GM18870 (cell line): ENCODE measurements at regions not wholly inside any gene's neighbourhood (a gene's known extent, or its start where the extent isn't known, plus 50 kb on each side); places are given as distances from the start of the nearest gene placed in this dataset.
"Not testable (repeated sequence)": the region's sequence is repeated elsewhere in the genome, so short reads cannot be mapped to it uniquely, and the experiment has no call there.

Experiments
- ATAC-seq: cut with Tn5 transposase; IDR thresholded peaks from one replicate; pipeline ENCODE4 v1.9.1; 2021; ENCODE audit warnings: moderate library complexity; ENCODE audit not compliant: unreplicated experiment

DNA sequence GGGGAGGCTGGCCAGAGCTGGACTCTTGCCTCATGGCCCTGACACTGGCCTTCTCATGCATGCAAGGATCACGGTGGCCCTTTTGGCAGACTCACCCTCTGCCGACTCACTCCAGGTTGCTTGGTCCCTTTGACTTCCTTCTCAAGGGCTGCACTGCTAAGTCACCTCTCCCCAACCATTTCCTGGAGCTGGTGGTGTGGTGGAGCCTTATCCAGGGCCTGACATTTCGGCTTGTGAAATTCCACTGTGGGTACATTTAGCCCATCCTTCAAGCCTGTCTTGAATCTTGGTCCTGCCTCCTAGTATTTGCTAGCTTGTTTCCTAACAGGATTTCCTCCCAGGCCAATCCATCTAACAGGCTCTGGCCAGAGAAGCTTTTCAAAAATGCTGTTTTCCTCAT lies 52.6 kb upstream of the JUN start:
- ATAC-seq = no peak

DNA sequence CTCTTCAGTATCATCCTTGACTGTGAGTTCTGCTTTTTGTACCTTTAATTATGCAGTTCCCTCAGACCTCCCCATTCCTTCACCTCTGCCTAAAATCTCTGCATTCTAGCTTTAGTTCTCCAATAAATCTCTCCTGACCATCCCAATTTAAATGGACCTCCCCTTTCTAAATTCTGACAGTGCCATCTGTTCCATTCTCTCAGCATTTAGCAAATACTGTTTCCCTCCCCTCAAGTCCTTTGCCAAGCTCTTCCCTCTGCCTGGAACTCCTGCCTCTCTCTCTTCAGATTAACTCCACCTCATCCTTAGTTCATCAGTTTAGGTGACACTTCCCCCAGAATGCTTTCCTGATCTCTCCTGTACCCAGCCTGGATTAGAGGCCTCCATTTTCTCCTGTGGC lies 54.0 kb upstream of the JUN start:
- ATAC-seq = no peak

DNA sequence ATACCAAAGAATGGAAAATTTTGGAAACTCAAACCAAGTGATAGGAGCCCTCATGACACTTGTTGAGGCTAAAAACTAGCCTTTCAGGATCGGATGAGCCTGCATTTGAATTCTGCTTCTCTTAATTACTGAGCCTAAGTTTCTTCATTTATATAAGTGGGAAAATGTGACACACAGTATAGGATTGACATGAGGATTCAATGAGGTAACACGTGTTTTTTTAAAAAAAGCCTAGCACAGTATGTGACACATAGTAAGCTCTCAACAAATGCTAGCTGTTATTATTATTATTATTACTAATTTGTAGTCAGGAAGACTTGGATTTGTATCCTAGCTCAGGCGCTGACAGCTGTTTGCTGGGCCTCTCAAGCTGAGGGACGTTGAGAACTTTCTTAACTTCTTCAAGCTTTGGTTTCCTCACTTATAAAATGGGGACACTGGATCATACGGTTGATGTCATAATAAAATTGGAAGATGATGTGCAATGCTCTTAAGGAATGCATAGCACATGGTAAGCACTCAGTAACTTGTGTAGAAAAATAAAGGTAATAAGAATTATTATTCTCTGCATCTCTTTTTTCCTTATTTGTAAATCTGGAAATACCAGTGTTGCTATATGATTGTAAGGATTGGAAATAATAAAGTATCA lies 55.4 kb upstream of the JUN start:
- ATAC-seq = no peak

DNA sequence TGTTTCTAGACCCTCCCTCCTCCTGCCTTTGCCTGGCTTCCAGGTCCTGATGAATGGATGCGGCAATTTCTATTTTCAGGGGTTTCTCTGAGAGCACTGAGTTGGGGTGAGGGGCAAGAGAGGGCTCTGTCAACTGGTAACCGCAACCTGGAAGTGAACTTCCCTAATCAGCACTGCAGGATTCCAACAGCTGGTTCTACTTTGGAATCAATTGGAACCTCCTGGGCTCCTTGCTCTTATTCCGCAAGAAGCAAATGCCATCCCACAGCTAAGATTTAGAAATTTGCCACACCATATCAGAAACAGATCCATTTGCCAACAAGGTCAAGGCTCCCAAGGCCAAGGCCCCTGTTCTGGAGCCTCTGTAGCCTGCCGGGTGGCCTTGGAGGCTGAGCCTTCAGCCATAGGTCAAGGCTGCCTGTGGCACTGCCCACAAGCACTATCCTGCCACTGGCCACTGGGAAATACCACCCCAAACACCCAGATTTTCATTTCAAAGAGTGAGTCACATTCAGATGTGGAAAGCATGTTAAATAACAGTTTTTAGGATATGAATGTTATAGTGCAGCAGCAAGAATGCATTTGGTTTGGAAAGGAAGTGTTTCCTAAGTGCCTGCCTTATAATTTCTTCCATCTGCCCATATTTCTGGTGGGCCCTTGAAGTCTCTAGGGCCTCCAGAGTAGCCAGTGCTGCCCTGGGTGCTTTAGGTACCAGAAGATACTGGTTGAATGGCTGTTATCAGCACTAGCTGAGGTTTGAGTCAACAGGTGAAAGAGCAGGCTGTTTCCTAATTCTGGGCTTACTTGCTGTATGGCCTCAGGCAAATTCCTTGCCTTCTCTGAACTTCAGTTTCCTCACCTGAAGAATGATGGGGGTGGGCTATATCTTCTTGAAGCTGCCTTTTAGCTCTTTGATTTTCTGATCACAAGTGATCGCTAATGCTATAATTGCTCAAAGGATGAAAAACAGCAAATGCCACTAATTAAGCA lies 56.3 kb upstream of the JUN start:
- ATAC-seq = no peak

DNA sequence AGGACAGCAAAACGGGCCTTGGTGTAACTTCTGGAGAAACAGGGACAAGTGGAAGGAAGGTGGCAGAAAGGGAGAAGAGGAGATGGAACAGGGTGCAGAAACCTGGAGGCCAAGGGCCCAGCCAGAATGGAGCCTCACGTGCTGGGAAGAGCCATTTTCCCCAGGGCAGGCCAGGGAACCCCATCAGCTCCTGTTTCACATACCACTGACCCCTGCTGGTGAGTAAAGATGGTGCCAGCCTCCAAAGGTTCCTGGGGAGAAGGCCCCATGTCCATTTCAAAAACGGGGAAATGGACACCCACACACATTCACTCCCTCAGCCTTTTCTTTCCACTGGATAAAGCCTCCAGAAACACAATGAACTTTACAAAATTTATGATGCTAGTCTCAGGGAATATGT lies 57.6 kb upstream of the JUN start:
- no peak for ATAC-seq

DNA sequence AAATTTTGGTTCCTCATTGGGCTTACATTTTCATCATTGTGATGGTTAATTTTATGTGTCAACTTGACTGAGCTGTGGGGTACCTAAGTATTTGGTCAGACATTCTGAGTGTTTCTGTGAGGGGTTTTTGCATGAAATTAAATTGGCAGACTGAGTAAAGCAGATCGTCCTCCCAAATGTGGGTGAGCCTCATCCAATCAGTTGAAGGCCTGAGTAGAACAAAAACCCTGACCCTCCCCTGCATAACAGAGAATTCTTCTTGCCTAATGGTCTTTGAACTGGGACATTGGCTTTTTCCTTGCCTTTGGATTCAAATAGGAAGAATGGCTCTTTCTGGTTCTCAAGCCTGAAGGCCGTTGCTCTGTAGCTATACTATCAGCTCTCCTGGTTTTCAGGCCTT lies 59.1 kb upstream of the JUN start:
- ATAC-seq = no peak

DNA sequence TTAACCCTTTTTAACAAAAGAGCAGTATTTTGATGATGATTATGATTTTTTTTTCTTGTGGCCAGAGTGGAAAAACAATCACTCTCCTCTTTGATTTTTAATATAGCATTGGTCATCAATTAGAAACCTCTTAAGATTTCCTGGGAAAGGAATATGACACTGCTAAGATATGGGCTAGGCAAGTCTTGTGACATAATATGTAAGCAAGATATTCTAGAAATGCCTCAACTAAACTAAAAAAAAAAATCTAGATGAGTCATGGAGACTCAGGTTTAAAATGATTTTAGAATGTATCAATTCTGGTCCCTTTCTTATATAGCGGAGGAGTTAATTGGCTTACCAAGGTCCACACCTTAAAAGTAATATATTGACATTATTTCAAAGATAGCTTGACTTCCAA lies 60.3 kb upstream of the JUN start:
- no peak for ATAC-seq

DNA sequence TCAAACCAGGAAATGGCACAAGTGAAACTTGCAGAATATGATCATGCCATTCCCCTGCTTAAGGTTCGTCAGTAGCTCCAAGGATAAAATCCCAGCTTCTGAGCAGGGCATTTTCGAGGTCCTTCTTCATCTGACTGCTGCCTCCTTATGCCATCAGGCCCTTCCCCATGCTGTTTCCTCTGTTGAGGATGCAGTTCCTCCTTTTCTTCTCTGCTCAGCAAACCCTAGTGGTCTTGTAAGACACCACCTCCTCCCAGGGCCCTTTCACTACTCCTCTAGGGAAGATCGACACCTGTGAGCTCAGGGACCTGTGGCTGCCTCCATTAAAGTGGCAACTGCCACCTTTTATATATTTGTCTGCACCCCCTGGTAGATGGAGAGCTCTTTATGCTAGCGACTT lies 62.1 kb upstream of the JUN start:
- ATAC-seq = no peak

DNA sequence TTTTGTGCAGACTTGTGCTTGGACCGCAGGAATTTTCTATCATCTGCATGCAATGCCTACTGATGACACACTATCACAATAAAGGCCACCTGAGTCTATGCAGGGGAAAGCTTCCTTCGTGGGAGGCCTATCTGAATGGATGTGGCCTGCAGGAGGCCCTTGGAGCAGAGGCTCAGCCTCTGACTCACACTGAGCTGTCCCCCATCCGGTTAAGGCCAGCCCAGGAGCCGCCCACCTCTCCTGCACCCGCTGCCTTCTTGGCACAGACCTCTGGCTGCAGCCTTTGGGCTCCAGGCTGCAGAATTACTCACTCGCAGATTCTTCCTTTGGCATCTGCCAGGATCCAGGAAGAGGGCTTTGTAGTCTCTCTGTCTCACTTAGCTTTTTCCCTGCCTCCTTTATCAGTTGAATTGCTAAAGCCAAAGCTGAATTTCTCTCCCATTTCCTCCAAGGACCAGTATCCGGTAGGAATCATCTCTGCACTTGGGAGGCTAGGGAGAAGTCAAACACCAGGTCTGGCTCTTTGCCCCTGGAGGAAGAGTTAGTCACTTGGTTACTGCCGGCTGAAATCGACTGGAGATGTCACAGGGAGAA lies 65.1 kb upstream of the JUN start:
- ATAC-seq = no peak

DNA sequence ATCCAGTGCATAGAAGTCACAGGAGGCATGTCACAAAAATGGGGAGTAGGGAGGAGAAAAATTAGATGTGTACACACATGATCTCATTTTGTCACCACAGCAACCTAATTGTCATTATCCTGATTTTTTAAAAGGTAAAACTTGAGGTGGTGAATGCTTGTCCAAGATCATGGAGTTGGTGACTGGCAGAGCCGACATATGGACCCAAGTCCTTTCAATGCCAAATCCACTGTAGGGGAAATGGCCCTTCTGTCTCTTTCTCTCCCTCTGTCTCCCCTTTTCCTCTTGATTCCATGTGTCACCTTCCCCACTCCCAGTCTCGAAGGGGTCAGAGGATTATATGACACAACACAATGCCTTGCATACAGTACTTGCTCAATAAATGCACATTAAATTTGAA lies 65.7 kb upstream of the JUN start:
- no peak for ATAC-seq

DNA sequence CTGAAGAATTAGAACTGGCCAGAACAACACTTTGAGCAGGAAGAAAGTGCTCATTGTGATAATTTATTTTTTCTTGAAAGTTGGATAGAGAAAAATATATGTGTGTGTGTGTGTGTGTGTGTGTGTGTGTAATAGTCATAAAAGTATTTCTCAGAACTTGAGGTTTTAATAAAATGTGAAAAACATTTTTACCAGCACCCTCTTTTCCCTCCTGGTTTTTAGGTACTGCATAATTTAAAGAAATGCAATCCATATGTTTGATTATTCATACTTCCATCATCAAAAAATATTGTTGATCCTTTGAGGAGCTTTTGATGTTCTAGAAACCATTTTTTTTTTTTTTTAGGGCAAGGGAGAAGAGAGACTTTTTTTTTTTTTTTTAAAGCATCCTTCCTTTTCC lies 66.8 kb upstream of the JUN start:
- ATAC-seq = no peak

DNA sequence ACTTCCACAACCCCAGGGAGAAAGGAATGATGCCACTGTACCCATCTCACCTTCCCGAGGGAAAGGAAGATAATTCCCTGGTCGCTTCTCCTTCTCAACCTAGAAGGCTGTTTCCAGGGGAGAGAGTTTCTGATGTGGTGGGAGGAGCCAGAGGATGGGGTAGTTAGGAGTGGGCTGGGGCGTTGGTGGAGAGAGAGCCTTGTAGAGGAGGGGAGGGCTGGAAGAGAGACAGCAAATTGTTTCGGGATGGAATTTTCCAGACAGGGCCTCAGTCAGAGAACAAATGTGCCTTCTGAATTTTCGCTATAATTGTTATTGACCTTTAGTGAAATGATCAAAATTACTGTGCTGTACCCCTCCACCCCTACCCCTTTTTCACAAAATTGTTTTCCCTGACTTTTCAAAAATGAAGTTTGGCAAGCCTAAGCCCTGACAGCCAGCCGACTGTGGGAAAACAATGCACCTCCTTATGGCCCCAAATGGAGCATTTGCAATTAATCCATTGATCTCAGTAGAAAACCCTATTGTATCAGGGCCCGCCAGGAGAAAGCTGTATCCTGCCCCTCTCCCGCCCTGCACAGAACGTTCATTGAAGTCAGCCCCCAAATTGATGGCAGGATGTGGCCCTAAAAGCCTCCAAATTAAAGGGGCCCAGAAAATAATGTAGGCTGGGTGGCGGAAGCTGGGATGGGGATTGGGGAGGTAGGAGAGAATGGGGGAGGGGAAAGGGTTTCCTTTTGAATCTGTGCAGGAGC lies 69.1 kb upstream of the JUN start:
- ATAC-seq = no peak

DNA sequence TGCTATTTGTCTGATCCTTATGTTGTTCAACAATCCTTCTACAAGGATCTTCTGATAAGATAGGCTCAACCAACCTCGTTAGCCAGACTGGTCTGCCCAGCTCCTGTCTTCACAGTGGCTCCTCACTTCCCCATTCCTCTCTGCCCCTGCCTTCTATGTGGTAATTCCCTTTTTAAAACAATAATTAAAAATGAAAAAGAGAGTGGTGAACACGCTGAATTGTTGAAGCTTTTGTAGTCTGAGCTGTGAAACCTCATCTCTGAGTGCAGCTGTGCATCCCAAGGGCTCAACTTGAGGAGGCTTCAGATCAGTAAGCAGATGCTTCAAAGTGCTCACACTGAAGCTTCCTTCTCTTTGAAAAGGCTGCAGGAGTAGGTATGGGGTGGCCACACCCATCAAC lies 70.7 kb upstream of the JUN start:
- no peak for ATAC-seq

DNA sequence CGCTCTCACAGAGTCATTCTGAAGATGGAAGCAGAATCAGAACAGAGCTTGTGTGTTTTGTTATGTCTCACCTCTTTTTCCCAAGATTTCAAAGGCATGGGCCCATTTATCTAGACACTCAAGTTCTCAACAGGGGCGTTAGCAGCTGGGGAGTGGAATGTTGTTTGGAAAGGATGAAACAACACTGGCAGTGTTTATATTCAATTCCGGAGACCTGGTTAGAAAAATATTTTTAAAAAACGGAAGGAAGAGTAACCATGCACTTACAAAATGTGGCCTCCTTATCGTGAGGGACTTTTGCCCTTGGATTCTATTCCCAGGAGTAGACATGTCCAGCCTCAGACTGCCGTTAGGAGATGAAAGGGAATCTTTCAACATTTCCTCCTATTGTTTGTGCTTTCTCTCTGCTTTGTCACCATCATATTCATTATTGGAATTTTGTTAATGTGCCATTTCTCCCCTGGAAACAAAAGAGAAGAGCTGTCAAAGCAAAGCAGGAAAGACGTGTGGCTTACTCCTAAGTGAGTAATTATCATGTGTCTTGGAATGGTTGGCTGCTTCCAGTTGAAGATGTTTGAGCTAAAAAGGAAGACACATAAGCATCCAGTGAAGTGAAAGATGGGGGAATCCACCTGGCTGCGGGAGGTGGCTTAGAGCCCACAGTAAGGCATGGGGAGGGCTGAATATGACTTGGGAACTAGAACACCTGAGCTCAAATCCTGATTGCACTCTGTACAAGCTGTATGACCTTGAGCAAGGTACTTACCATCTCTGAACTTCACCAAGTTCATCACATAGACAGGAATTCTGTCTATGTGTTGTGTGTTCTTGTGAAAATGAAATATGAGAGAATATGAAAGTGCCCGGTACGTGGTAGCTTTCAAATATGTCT lies 71.7 kb upstream of the JUN start:
- ATAC-seq = no peak

DNA sequence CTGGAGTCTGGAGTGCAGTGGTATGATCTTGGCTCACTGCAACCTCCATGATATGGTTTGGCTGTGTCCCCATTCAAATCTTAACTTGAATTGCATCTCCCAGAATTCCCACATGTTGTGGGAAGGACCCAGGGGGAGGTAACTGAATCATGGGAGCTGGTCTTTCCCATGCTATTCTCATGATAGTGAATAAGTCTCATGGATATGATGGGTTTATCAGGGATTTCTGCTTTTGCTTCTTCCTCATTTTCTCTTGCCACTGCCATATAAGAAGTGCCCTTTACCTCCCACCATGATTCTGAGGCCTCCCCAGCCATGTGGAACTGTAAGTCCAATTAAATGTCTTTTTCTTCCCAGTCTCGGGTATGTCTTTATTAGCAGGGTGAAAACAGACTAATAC lies 72.4 kb upstream of the JUN start:
- ATAC-seq = not testable (repeated sequence)

DNA sequence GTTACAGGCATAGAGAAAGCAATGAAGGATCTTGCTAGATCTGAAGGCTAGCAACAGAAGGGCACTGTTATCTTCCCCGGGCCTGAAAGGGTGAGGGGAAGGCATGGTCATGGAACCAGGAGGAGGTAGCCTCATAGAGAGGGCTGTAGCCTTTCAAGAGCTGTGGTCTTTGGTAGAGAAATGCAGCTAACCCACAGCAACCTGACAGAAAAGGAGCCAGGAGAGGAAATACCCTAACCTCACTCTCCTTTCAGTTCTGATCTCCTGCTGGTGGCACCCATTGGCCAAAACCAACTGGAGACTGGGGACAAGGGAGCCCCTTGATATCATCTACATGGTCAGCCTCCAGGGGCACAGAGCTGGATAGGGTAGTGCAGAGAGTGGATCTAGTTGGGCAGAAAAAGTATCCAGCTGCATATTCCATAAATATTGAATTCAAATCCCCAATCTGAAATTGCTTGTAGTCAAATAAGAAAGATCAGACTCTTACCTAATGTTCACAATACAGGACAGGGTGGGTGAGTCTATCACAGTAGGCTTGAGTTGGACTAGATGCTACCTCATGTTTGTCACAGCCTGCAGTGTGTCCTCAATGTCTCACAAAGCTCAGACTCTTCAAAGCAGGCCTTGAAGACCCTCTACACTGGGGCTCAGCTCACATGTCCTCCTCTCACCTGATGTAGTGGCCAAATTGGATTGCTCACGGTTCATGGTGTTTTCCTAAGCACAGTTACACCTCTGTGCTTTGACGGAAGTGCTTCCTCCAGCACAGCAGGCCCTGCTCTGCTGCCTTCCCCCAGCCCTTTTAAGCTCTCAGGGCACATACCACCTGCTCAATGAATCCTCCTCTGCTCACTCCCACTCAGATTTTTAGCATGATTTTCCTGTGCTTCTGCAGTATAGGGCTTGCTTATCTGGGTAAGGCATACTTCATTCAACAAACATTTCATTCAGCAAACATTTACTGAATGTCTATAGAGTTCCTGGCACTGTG lies 74.1 kb upstream of the JUN start:
- ATAC-seq = peak; percentile 83

DNA sequence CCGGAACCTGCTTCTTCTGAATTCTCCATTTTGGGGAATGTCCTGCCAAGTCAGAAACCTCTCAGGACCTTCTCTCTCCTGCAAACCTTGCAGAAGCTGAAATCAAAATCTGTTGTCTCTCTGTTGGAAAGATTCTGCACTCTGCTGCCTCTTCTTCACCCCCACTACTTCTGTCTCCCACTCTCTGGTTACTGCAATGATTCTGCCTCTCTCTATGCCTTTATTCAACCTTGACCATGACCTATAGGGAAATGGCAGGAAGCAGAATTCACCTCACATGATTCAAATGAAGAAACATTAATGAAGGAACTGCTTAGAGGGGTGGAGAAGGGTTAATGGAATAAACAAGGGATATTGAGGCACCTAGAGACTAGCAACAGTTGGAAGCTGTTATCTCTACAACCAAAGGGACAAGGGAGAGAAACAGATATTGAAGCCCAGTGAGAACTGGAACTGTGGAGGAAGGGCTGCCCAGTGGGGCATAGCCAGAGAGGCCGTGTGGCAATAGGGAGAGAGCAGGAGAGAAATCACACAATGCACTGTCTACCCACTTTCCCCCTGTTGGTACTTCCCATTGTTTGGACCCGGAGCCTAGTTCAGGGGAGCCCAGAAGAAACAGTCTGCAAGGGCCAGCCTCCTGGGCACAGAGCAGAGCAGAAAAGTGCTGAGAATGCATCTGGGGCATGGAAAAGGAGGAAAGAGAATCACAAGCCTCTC lies 76.1 kb upstream of the JUN start:
- ATAC-seq = no peak

DNA sequence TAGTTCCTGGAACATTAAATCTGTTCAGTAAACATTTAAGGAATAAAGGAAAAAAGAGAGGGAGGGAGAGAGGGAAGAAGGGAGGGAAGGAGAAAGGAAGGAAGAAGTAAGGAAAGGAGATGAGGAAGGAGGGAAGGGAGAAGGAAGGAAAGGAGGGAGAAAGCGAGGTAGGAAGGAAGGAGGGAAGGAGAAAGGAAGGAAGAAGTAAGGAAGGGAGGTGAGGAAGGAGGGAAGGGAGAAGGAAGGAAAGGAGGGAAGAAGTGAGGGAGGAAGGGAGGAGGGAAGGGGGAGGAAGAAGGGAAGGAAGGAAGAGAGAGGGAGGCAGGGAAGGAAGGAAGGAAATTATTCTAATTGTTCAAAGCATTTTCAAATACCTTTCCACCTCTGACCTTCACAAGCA lies 77.2 kb upstream of the JUN start:
- no peak for ATAC-seq
